IPS DF 6.9 (cell line): ENCODE measurements at regions not wholly inside any gene's neighbourhood (a gene's known extent, or its start where the extent isn't known, plus 50 kb on each side); places are given as distances from the start of the nearest gene placed in this dataset.
"Not testable (repeated sequence)": the region's sequence is repeated elsewhere in the genome, so short reads cannot be mapped to it uniquely, and the experiment has no call there.

Experiments used
- DNase-seq: peaks from one replicate; pipeline ENCODE4 v3.0.0-alpha.2; 2013; ENCODE audit warnings: low read depth, low spot score
- H3K27ac ChIP-seq: one replicate; pipeline ENCODE4 v1.5.1; 2013; ENCODE audit warnings: low read length, control low read depth
- H3K27me3 ChIP-seq: 2 replicates; pipeline ENCODE4 v1.6.1; 2013; ENCODE audit warnings: mild to moderate bottlenecking, low read length; ENCODE audit not compliant: control insufficient read depth, insufficient read depth
- H3K36me3 ChIP-seq: 2 replicates; pipeline ENCODE4 v1.6.1; 2013; ENCODE audit warnings: low read length; ENCODE audit not compliant: control insufficient read depth, insufficient read depth
- H3K4me1 ChIP-seq: 2 replicates; pipeline ENCODE4 v1.6.1; 2013; ENCODE audit warnings: low read length; ENCODE audit not compliant: control insufficient read depth, insufficient read depth
- H3K4me3 ChIP-seq: 2 replicates; pipeline ENCODE4 v1.5.1; 2013; ENCODE audit warnings: mild to moderate bottlenecking, low read length
- H3K9me3 ChIP-seq: 2 replicates; pipeline ENCODE4 v1.6.1; 2013; ENCODE audit warnings: low read length, inconsistent platforms; ENCODE audit not compliant: control insufficient read depth, insufficient read depth
- WGBS: extraction: QIAGEN DNeasy Blood & Tissue Kit; methylation state at CpG from one replicate; pipeline ENCODE4 v1.1.7; 2013; ENCODE audit warnings: mixed read lengths, missing lambda C conversion rate; ENCODE audit not compliant: insufficient read length, insufficient coverage; 5-methylcytosine and 5-hydroxymethylcytosine counted together

- H3K27me3 ChIP-seq, H3K4me1 ChIP-seq, H3K27ac ChIP-seq, H3K36me3 ChIP-seq, H3K4me3 ChIP-seq, H3K9me3 ChIP-seq, DNase-seq: not testable (repeated sequence)
- WGBS, result no CpG with 5 or more reads among the region's 21 CpGs
These were observed 758.3 kb upstream of the NXPH2 start for GRCh38 chr2:139538332-139539020.

- no CpG with 5 or more reads among the region's 3 CpGs for WGBS
- DNase-seq, result no peak
- H3K36me3 ChIP-seq, result no peaks in the 10 kb centered on the region
These were observed 748.9 kb upstream of the NXPH2 start for GRCh38 chr2:139529080-139529479.

DNA sequence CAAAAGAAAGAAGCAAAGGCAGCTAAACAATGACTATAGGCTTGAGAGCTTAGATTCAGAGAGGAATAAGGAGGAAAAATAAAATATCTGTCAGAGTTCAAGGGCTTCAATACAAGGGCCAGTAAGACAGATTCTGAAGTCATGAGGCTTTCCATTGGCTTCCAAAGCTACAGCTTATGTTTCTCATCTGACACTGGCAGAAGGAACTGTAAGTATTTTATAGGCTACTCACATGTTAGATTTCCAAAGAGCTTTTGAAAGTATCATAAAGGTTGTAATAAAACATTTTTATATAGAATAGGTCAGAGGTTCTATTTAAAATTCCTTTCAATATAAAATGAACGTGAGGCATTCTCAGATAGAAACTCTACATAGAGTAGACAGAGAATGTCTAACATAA is 746.6 kb upstream of the NXPH2 start:
- H3K9me3 ChIP-seq, result no peaks in the 10 kb centered on the region
- no peaks in the 10 kb centered on the region for H3K4me1 ChIP-seq
- H3K27ac ChIP-seq, result no peak overlapping the region
- H3K36me3 ChIP-seq, result no peaks in the 10 kb centered on the region
- H3K27me3 ChIP-seq, result no peaks in the 10 kb centered on the region
- H3K4me3 ChIP-seq, result no peak overlapping the region
- WGBS, result no CpG with 5 or more reads among the region's 1 CpG
- DNase-seq, result no peak

More at GRCh38 chr2:139529080-139529479, 748.9 kb upstream of the NXPH2 start:
- Histone ChIP-seq H3K27me3 (no peaks in the 10 kb centered on the region), H3K9me3 (no peaks in the 10 kb centered on the region), H3K4me3 (no peak overlapping the region), H3K27ac (no peak overlapping the region), H3K4me1 (no peaks in the 10 kb centered on the region)

- WGBS, result no CpG with 5 or more reads among the region's 5 CpGs
- Histone ChIP-seq H3K36me3 (no peaks in the 10 kb centered on the region), H3K9me3 (no peaks in the 10 kb centered on the region), H3K4me3 (no peak overlapping the region), H3K4me1 (no peaks in the 10 kb centered on the region), H3K27me3 (no peaks in the 10 kb centered on the region), H3K27ac (no peak overlapping the region)
- no peak for DNase-seq
These were observed 738.1 kb upstream of the NXPH2 start for GRCh38 chr2:139518321-139518720.

DNA sequence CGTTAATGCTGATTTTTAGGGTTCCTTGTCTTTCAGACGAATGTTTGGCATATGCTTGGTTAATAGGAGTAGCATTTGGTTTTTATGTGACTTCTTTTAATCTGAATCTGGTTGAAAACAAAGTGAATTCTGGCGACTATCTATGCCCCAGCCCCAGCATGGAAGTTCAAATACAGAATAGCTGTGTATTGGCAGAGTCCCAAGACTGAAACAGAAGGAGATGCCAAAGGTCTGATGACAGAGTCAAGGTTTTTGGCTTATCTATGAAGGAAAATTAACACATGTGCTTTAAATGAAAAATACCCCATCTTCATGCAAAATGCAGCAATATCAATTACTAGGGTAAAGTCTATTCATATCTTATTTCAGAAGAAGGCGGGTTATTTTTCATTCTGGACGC is 734.8 kb upstream of the NXPH2 start:
- no peaks in the 10 kb centered on the region for H3K4me1 ChIP-seq
- no CpG with 5 or more reads among the region's 5 CpGs for WGBS
- no peaks in the 10 kb centered on the region for H3K36me3 ChIP-seq
- no peaks in the 10 kb centered on the region for H3K27me3 ChIP-seq
- H3K9me3 ChIP-seq, result no peaks in the 10 kb centered on the region
- H3K4me3 ChIP-seq, result no peak overlapping the region
- no peak overlapping the region for H3K27ac ChIP-seq
- DNase-seq, result no peak

GRCh38 chr2:139495851-139496250 is 715.7 kb upstream of the NXPH2 start:
- no CpG with 5 or more reads among the region's 3 CpGs for WGBS
- Histone ChIP-seq H3K36me3 (no peaks in the 10 kb centered on the region), H3K9me3 (no peaks in the 10 kb centered on the region), H3K27ac (no peak overlapping the region), H3K27me3 (no peaks in the 10 kb centered on the region), H3K4me3 (no peak overlapping the region), H3K4me1 (0 out of 2 replicates have a peak, but pooled peaks cover 2% of the 10 kb centered on the region)
- no peak for DNase-seq

DNA sequence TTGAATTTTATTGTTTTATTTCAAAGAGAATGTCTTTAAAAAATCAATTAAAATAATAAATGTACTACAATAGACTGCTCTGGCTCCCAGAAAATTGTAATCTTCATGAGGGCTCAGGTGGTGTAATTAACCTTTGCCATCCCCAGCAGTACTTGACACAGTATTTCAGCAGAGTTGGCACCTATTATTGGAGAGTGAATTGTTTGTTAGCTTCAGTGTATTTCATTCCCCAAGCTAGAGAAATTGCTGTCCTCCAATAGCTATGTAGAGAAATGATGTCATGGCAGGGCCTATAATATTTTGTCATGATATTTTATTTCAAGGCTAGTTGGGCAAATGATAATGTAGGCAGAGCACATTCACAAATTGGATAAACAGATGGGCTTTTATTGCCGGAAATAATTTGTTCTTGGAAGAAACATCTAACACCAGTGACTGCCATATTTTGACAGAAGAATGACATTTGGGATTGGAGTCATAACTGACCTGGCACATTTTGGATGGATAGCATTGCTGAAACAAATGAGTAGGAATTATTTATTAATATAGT is 712.0 kb upstream of the NXPH2 start:
- no peak for DNase-seq
- Histone ChIP-seq H3K9me3 (no peaks in the 10 kb centered on the region), H3K27ac (no peak overlapping the region), H3K36me3 (no peaks in the 10 kb centered on the region), H3K27me3 (no peaks in the 10 kb centered on the region), H3K4me3 (no peak overlapping the region), H3K4me1 (0 out of 2 replicates have a peak, but pooled peaks cover 2% of the 10 kb centered on the region)
- no CpG with 5 or more reads among the region's 1 CpG for WGBS

DNA sequence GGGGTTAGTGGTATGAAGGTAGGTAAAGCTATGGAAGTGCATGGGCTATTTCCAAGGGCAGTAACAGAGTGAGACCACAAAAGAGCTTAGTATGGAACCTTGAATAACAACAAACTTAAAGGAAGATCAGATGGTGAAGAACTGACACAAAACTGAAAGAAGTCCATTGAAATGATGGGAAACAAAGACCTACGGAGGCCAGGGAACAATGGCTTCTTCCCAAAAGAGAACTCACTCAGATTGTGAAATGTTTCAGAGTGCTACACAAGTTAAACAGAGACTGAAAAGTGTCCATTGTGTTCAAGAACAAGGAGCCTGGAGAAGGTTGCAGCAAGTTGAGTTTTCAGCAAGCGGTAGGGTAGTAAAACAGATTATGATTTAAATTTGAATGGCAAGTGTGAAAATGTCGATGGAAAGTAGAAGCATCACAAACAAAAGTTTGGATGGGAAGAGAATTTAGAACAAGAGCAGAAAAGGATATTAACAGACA is 700.0 kb upstream of the NXPH2 start:
- Histone ChIP-seq H3K27me3 (no peaks in the 10 kb centered on the region), H3K4me1 (no peaks in the 10 kb centered on the region), H3K9me3 (no peaks in the 10 kb centered on the region), H3K36me3 (no peaks in the 10 kb centered on the region), H3K27ac (no peak overlapping the region), H3K4me3 (no peak overlapping the region)
- no peak for DNase-seq
- WGBS, result 100% methylated on average over 1 of the region's 3 CpGs

DNA sequence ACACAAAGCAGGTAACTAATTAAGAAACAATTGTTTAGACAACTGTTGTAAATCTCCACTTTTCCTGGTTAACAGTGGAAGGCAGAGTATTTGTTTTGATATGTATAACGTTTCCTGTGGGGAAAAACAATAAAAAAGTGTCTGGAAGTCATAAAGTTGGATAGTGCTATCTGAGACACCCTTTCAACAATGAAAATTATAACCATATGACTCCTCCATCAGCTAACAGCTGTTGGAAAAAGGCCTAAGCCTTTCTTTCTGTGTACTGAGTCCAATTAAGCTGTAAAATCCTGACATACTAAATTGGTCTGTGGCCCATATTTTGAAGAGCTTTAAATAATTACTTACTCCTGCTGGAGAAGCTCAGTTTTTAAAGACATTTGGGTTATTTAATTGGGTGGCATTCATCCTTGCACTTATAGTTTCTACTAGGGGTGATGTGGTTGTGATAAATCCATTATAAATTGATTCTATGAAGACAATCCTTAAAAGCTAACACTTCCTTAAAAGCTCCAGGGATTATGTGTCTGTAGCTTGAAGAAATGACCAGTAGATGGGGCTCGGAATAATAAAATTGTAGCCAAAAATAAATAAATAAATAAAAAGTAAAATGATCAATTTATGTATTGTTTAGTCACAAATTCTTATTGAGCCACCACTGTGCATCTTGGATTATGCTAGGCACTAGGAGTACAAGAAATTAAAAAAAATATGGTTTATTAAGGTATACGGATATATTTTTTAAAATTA is 698.1 kb upstream of the NXPH2 start:
- H3K4me3 ChIP-seq, result no peak overlapping the region
- no peaks in the 10 kb centered on the region for H3K9me3 ChIP-seq
- DNase-seq, result no peak
- H3K4me1 ChIP-seq, result no peaks in the 10 kb centered on the region
- no peaks in the 10 kb centered on the region for H3K36me3 ChIP-seq
- H3K27me3 ChIP-seq, result no peaks in the 10 kb centered on the region
- 100% methylated on average over 1 of the region's 3 CpGs for WGBS
- H3K27ac ChIP-seq, result no peak overlapping the region

DNA sequence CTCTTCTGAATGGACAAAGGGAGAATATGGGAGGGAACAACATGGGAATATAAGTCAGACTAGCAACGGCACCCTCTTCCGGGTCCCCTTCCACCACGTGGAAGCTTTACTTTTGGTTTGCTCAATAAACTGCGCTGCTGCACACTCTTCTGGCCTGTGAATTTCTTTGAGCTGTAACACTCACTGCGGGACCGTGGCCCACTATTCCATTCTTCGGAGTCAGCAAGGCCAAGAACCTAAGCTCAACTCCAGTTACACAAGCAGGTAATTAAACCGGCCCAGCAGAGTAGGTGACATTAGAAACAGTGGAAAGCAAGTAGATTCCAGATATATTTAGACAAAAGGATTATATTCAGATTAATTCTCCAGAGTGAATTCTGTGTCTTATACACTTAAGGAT is 697.4 kb upstream of the NXPH2 start:
- Histone ChIP-seq H3K4me1 (no peaks in the 10 kb centered on the region), H3K4me3 (no peak overlapping the region), H3K9me3 (no peaks in the 10 kb centered on the region), H3K36me3 (no peaks in the 10 kb centered on the region), H3K27ac (no peak overlapping the region), H3K27me3 (no peaks in the 10 kb centered on the region)
- DNase-seq, result no peak
- WGBS, result no CpG with 5 or more reads among the region's 8 CpGs
